DMS114 treated with DMSO at 0.1 percent for 48 hours (cell line): ENCODE measurements at regions not wholly inside any gene's neighbourhood (a gene's known extent, or its start where the extent isn't known, plus 50 kb on each side); places are given as distances from the start of the nearest gene placed in this dataset.

Experiments
- DNase-seq: peaks from one replicate; lab custom pipeline; 2025; ENCODE audit not compliant: unreplicated experiment; lab: John Stamatoyannopoulos, UW

- no peak for DNase-seq
Measured at GRCh38 chr1:112788561-112788960, 73.4 kb upstream of the PPM1J start.

- no peak for DNase-seq
Measured at GRCh38 chr1:112788054-112788453, 72.9 kb upstream of the PPM1J start.

GRCh38 chr1:112783059-112783458 is 67.9 kb upstream of the PPM1J start:
- no peak for DNase-seq

GRCh38 chr1:112779665-112780526 is 64.8 kb upstream of the PPM1J start:
- no peak for DNase-seq

- no peak for DNase-seq
Measured at GRCh38 chr1:112778137-112778536, 63.0 kb upstream of the PPM1J start.

GRCh38 chr1:112776688-112777087 is 61.6 kb upstream of the PPM1J start:
- DNase-seq: no peak

- DNase-seq: no peak
Measured at GRCh38 chr1:112772781-112773180, 57.6 kb upstream of the PPM1J start.

- no peak for DNase-seq
Measured at GRCh38 chr1:112770724-112771123, 55.6 kb upstream of the PPM1J start.

- DNase-seq: no peak
Measured at GRCh38 chr1:112769611-112770010, 54.5 kb upstream of the PPM1J start.

- DNase-seq: no peak
Measured at GRCh38 chr1:112767646-112768045, 52.5 kb upstream of the PPM1J start.
